Effector memory CD8-positive, alpha-beta T cell (primary cell): ENCODE measurements at regions not wholly inside any gene's neighbourhood (a gene's known extent, or its start where the extent isn't known, plus 50 kb on each side); places are given as distances from the start of the nearest gene placed in this dataset.

Experiments used
- ATAC-seq: fragments of 150-1000 bp; cut with Tn5 transposase; replicated peaks from 2 replicates; pipeline ENCODE4 v1.10.0; 2021; ENCODE audit warnings: mild to moderate bottlenecking, moderate library complexity
- DNase-seq, 3 experiments: peaks; one replicate each; pipeline ENCODE4 v3.0.0; 2021
- H3K27ac Mint-ChIP-seq, 2 donors: one replicate each; pipeline ENCODE4 v1.8.0; 2022; ENCODE audit warnings: mild to moderate bottlenecking in 2 of 2, mixed read lengths in 2 of 2, moderate library complexity in 2 of 2
- H3K27me3 Mint-ChIP-seq, 2 donors: one replicate each; pipeline ENCODE4 v1.8.0; 2022; ENCODE audit warnings: mixed read lengths in 2 of 2
- H3K36me3 Mint-ChIP-seq: one replicate; pipeline ENCODE4 v1.8.0; 2022; ENCODE audit warnings: mild to moderate bottlenecking, moderate library complexity, mixed read lengths; ENCODE audit not compliant: insufficient read depth
- H3K4me1 Mint-ChIP-seq, 2 donors: one replicate each; pipeline ENCODE4 v1.8.0; 2022; ENCODE audit warnings: low read depth in 2 of 2, mixed read lengths in 2 of 2
- H3K4me3 Mint-ChIP-seq, 2 donors: one replicate each; pipeline ENCODE4 v1.8.0; 2022; ENCODE audit warnings: mild to moderate bottlenecking in 2 of 2, mixed read lengths in 2 of 2, moderate library complexity in 2 of 2
- H3K9me3 Mint-ChIP-seq, 2 donors: one replicate each; pipeline ENCODE4 v1.8.0; 2022; ENCODE audit warnings: mixed read lengths in 2 of 2

DNA sequence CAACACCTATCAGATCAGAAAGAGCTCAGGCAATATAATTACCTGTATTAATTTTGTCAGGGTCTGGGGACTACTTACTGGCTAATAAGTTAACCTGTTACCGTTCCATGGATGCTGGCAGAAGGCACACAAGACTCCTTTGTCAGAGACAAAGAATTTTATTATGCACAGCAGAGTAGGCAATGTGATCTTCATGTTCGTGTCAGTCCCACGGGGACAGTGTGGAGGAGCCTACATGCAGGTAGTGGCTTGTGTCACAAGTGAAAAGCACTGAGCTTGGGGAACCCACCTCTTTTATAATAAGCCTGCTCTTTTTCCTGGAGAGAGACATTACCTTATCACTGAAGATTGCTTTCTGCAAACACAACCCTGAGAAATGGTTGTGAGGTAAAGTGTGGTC, 96.9 kb downstream of the CD164 start:
- Mint-ChIP-seq H3K27ac (no peak overlapping the region), H3K27me3 (peaks cover 8 to 10% of the 10 kb centered on the region in 2 donors), H3K4me3 (no peak overlapping the region), H3K9me3 (no peaks in the 10 kb centered on the region), H3K36me3 (no peaks in the 10 kb centered on the region), H3K4me1 (no peaks in the 10 kb centered on the region)
- ATAC-seq (no peak), DNase-seq (no peak)

DNA sequence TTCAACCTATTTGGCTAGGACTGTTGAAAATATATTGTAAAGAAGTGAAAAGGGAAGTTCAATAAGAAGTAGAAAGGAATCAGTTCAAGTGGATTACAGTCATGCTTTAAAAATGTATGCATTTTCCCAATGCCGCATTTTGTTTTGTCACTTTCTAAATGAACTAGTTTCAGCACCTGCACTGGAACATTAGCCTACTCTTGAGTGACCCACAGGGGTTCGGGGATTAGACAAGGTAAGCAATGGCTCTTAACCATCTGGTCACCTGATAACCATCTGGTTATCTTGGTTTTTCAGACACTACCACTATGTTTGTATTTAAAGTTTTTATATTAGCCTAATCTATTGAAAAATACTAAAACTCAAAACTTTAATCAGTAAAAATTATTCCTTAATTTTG, 97.6 kb downstream of the CD164 start:
- no peaks in the 10 kb centered on the region for H3K9me3 Mint-ChIP-seq
- ATAC-seq = no peak
- H3K27me3 Mint-ChIP-seq = peaks cover 8 to 10% of the 10 kb centered on the region in 2 donors
- H3K4me1 Mint-ChIP-seq = no peaks in the 10 kb centered on the region
- H3K36me3 Mint-ChIP-seq = no peaks in the 10 kb centered on the region
- H3K4me3 Mint-ChIP-seq = no peak overlapping the region
- no peak for DNase-seq
- H3K27ac Mint-ChIP-seq = no peak overlapping the region

DNA sequence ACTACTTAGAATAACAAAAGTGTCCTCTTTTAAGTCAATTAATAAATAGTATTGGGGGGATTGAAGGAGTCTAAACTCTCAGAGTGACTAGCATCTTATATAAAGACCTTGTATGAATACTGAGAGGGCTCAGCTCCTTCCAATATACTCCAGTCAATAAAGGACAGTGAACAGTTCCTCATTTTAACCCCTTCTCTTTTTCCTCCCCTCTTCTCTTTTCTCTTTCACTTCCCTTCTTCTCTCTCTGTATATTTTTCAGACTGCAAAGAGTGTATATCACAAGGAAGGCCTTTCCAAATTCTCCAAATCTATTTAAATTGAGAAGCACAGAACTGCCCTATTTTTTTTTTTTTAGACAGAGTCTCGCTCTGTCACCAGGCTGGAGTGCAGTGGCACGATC, 99.5 kb downstream of the CD164 start:
- ATAC-seq (no peak), DNase-seq (no peak)
- H3K27me3 Mint-ChIP-seq = peaks cover 3 to 10% of the 10 kb centered on the region in 2 donors
- H3K9me3 Mint-ChIP-seq = no peaks in the 10 kb centered on the region
- H3K4me1 Mint-ChIP-seq = no peaks in the 10 kb centered on the region
- no peak overlapping the region for H3K27ac Mint-ChIP-seq
- no peak overlapping the region for H3K4me3 Mint-ChIP-seq
- no peaks in the 10 kb centered on the region for H3K36me3 Mint-ChIP-seq

DNA sequence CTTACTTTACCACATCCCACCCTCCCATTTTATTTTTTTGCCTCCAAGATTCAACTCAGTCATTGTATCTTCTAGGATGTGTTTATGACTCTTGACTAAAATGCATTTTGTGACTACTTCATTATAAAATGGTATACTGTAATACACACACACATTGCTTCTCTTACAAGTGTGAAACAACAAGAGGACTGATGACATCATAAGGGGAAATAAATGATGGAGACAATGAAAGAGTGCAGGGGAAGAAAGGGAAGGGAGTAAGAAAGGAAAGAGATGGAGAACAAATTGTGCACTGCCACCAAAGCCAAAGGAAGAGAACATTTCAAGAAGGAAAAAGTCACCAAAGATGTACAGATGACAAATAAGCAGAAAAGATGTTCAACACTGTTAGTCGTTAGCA, 102.6 kb downstream of the CD164 start:
- Mint-ChIP-seq H3K4me1 (no peaks in the 10 kb centered on the region), H3K36me3 (no peaks in the 10 kb centered on the region), H3K9me3 (no peaks in the 10 kb centered on the region), H3K27ac (no peak overlapping the region), H3K27me3 (no peaks in the 10 kb centered on the region), H3K4me3 (no peak overlapping the region)
- DNase-seq (no peak), ATAC-seq (no peak)

DNA sequence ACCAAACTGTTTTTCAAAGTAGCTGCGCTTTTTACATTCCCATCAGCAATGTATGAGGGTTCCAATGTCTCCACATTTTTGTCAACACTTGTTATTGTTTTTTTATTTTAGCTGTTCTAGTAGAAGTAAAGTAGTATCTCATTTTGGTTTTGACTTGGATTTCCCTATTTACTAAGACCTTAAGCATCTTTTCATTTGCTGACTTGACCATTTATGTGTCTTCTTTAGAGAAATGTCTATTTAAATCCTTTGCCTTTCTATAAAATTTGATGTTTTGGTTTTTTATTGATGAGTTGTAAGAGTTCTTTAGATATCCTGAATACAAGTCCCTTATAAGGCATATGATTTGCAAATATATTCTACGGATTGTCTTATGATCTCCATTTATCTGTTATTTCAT, 110.6 kb downstream of the CD164 start:
- no peak for DNase-seq
- Mint-ChIP-seq H3K36me3 (no peaks in the 10 kb centered on the region), H3K27me3 (peaks cover 0 to 5% of the 10 kb centered on the region in 2 donors), H3K4me3 (no peak overlapping the region), H3K9me3 (peaks cover 0 to 4% of the 10 kb centered on the region in 2 donors), H3K27ac (no peak overlapping the region), H3K4me1 (no peaks in the 10 kb centered on the region)
- no peak for ATAC-seq

DNA sequence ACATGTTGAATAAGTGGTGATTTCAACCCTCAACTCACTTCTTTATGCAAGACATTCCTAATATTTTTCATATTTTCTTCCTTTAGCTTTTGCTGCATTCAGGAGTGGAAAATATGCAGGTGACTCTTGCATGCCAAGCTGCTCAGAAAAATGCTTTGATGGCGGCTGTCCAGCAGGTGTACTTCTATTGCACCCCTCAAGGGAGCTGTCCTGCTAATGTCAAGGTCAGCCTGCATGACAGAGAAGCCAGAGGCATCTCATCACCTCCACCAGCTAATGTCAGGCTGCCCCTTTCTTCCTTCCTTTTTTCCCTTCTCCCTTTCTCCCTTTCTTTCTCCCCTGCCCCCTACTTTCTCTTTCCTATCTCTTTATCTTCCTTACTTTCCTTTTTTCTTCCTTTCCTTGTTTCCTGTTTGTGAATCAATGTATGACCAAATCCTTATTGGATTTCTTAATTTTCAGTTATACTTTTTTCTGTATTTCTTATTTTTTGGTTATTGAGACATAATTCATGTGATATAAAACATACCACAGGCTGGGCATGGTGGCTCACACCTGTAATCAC, 112.2 kb downstream of the CD164 start:
- no peak overlapping the region for H3K27ac Mint-ChIP-seq
- DNase-seq (no peak), ATAC-seq (no peak)
- no peak overlapping the region for H3K4me3 Mint-ChIP-seq
- peaks cover 0 to 4% of the 10 kb centered on the region in 2 donors for H3K9me3 Mint-ChIP-seq
- H3K27me3 Mint-ChIP-seq = peaks cover 0 to 5% of the 10 kb centered on the region in 2 donors
- no peaks in the 10 kb centered on the region for H3K4me1 Mint-ChIP-seq
- H3K36me3 Mint-ChIP-seq = no peaks in the 10 kb centered on the region

DNA sequence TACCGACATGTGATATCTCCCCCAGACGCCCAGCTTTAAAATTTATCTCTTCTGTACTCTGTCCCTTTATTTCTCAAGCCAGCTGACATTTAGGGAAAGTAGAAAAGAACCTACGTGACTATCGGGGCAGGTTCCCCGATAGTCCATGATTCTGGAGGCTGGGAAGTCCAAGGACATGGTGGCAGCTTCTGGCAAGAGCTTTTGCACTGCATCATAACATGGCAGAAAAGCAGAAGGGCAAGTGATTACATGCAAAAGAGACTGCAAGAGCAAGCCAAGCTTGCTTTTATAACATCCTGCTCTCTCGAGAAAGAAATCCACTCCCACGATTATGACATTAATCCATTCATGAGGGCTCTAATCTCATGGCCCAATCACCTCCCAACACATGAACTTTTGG, 113.2 kb downstream of the CD164 start:
- no peaks in the 10 kb centered on the region for H3K4me1 Mint-ChIP-seq
- no peak overlapping the region for H3K27ac Mint-ChIP-seq
- peaks cover 0 to 4% of the 10 kb centered on the region in 2 donors for H3K9me3 Mint-ChIP-seq
- DNase-seq (no peak), ATAC-seq (no peak)
- H3K27me3 Mint-ChIP-seq = peaks cover 5 to 9% of the 10 kb centered on the region in 2 donors
- H3K4me3 Mint-ChIP-seq = no peak overlapping the region
- no peaks in the 10 kb centered on the region for H3K36me3 Mint-ChIP-seq

DNA sequence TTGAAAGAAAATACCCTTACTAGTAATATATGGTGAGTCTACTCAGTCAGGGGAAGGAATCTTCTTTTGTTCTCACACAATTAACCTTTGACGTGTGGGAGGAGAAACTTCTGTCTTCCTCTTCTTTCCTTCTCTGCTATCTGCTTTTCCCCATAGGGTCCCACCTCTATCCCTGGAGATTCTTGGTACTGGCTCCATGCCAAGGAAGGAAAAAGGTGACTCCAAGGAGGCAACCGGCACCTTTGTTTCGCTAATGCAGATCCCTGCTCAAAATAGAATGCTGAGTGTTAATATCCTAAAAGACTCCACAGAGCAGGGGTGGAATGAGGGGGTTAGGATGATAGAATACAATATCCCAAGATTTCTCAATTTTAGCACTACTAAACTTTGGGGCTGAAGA, 116.7 kb downstream of the CD164 start:
- DNase-seq (no peak), ATAC-seq (no peak)
- Mint-ChIP-seq H3K9me3 (peaks cover 0 to 4% of the 10 kb centered on the region in 2 donors), H3K4me1 (no peaks in the 10 kb centered on the region), H3K27ac (no peak overlapping the region), H3K27me3 (peaks cover 0 to 23% of the 10 kb centered on the region in 2 donors), H3K4me3 (no peak overlapping the region), H3K36me3 (no peaks in the 10 kb centered on the region)

DNA sequence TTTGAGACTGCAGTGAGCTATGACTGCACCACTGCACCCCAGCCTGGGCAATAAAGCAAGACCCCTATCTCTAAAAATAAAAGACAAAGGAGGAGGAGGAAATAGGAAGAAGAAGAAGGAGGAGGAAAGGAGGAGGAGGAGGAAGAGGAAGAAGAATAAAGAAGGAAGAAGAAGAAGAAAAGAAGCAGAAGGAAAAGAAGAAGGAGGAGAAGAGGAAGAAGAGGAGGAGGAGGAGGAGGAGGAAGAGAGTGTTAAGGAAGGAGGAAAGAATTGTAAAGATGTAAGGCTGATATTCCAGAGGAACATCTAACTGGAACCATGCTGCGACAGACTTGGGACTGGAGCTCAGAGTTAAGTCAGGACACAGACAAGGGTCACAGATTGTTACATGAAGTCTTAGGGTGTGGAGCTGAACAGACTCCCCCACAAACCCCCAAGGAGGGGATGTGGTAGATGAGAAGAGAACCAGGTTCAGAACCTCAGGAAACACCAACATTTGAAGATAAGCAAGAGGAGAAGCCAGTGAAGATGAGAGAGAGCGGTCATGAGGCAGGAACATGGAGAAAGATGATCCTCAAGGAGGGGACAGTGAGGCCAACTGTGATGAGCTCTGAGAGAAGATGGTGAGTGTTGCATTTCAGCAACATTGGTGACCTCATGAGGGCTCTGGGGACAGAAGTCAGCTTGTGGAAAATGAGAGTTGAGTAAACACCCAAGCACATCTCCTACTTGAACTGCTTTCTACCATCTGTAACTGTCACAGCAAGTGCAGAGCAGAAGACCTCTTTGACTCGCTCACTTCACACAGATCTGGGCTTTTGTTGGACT, 118.2 kb downstream of the CD164 start:
- H3K4me1 Mint-ChIP-seq = no peaks in the 10 kb centered on the region
- DNase-seq = no peak
- peaks cover 0 to 4% of the 10 kb centered on the region in 2 donors for H3K9me3 Mint-ChIP-seq
- no peaks in the 10 kb centered on the region for H3K36me3 Mint-ChIP-seq
- H3K27me3 Mint-ChIP-seq = peaks cover 0 to 23% of the 10 kb centered on the region in 2 donors
- ATAC-seq = no peak
- no peak overlapping the region for H3K27ac Mint-ChIP-seq
- H3K4me3 Mint-ChIP-seq = no peak overlapping the region

DNA sequence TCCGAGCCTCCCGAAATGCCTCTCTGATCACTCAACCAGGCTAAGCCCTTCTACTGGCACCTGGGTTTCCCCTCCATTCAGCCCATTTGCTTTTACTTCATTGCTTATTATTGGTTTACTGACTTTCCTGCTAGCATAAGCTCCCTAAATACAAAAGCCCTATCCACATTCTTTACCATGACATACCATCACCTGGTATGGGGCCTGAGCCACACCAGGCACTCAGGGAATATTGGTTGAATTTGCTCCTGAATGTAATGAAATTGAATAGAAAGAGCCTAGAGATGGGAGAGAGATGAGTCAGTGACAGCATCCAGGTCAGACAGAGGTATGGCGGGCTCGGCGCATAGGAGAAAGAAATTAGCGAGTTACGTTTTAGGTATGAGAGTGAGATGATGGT, 120.0 kb downstream of the CD164 start:
- no peak for DNase-seq
- Mint-ChIP-seq H3K27ac (no peak overlapping the region), H3K4me1 (no peaks in the 10 kb centered on the region), H3K27me3 (peaks cover 0 to 23% of the 10 kb centered on the region in 2 donors), H3K36me3 (no peaks in the 10 kb centered on the region), H3K9me3 (no peaks in the 10 kb centered on the region), H3K4me3 (no peak overlapping the region)
- no peak for ATAC-seq

DNA sequence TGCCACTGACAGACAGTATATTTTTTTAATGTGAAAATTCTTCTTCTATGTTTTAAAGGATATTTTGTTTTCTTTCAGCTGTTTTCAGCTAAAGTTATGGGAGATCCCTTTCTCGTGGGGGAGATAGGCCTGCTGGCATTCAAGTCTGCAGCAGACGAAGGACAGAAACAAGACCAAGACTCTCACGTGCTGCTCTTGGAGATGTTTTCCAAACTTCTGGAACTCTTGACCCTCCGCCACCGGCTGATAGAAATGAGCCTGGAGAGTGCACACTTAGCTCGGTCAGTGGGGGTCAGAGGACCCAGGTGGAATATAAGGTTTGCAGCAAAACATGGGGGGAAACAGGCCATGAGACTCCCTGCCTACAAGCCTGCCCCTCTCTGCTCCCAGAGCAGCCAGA, 120.5 kb downstream of the CD164 start:
- Mint-ChIP-seq H3K27ac (no peak overlapping the region), H3K9me3 (no peaks in the 10 kb centered on the region), H3K27me3 (peaks cover 0 to 23% of the 10 kb centered on the region in 2 donors), H3K4me3 (no peak overlapping the region), H3K36me3 (no peaks in the 10 kb centered on the region), H3K4me1 (no peaks in the 10 kb centered on the region)
- DNase-seq = no peak
- no peak for ATAC-seq

DNA sequence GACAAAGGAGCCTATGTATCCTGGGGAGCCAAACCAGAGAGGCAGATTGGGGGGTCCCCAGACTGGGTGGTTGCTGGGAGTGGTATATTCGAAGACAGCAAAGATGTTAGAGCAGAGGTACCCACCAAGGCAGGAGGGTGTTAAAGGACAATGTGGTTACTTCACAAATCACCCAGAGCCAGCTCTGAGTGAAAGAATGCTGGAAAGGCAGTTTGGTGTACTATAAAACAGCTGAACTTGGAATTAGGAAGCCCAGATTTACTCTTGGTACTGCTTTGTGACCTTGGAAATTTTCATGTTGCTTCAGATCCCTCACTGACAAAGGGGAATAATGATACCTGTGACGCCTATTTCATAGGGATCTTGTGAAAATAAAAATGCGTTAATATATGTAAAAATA, 121.6 kb downstream of the CD164 start:
- H3K36me3 Mint-ChIP-seq = no peaks in the 10 kb centered on the region

DNA sequence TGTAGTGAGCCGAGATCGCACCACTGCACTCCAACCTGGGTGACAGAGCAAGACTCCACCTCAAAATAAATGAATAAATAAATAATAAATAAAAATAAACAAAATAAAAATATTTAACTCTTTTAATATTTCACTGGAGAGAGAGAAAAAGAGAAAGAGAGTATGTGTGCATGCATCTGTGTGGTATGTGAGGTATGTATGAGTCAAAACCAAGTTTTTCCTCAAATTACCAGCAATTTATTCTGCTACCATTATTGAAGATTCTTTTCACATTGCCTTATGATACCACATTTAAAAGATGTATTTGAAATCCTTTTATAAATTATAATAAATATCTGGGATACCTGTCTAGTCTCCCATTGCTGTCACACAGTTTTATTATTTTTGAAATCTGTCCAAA, 122.1 kb downstream of the CD164 start:
- Mint-ChIP-seq H3K4me3 (no peak overlapping the region), H3K4me1 (no peaks in the 10 kb centered on the region), H3K27me3 (peaks cover 0 to 23% of the 10 kb centered on the region in 2 donors), H3K27ac (no peak overlapping the region), H3K36me3 (no peaks in the 10 kb centered on the region), H3K9me3 (no peaks in the 10 kb centered on the region)
- ATAC-seq (no peak), DNase-seq (no peak)

More for the DNA sequence above, 121.6 kb downstream of the CD164 start:
- no peak overlapping the region for H3K4me3 Mint-ChIP-seq
- H3K4me1 Mint-ChIP-seq = no peaks in the 10 kb centered on the region
- H3K9me3 Mint-ChIP-seq = no peaks in the 10 kb centered on the region
- ATAC-seq (no peak), DNase-seq (no peak)
- H3K27me3 Mint-ChIP-seq = peaks cover 0 to 23% of the 10 kb centered on the region in 2 donors
- no peak overlapping the region for H3K27ac Mint-ChIP-seq

DNA sequence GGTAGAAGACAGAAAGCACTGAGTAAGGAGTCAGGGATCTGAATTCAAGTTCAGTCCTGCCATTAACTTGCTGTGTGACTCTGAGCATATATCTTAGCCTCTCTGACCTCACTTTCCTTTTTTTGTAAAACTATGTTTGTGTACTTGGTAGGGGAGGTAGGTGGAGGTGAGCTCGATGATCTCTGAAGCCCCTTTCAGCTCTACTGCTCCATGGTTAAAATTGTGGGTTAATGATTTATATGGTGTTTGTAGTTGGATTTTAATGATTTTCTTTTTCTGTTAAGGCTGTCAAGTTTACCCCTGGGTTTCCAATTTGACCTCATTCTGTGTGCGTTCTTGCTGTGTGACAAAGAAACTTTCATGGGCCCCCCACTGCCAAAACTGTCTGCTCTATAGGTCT, 124.1 kb downstream of the CD164 start:
- peaks cover under 1 to 9% of the 10 kb centered on the region in 2 donors for H3K27me3 Mint-ChIP-seq
- no peak overlapping the region for H3K4me3 Mint-ChIP-seq
- H3K27ac Mint-ChIP-seq = no peak overlapping the region
- H3K36me3 Mint-ChIP-seq = no peaks in the 10 kb centered on the region
- H3K9me3 Mint-ChIP-seq = no peaks in the 10 kb centered on the region
- DNase-seq (no peak), ATAC-seq (no peak)
- no peaks in the 10 kb centered on the region for H3K4me1 Mint-ChIP-seq
